Chondrocyte (in vitro differentiated cells): ENCODE measurements at regions not wholly inside any gene's neighbourhood (a gene's known extent, or its start where the extent isn't known, plus 50 kb on each side); places are given as distances from the start of the nearest gene placed in this dataset.

Experiments
- DNase-seq: peaks from one replicate; pipeline ENCODE4 v3.0.0; 2021; ENCODE audit warnings: mixed read lengths, low spot score
- H3K27ac Mint-ChIP-seq: one replicate; pipeline ENCODE4 v1.8.0; 2021; ENCODE audit warnings: mild to moderate bottlenecking, moderate library complexity, mixed read lengths; ENCODE audit not compliant: unreplicated experiment
- H3K27me3 Mint-ChIP-seq: 2 replicates; pipeline ENCODE4 v1.8.0; 2021; ENCODE audit warnings: low read depth, mixed read lengths
- H3K36me3 Mint-ChIP-seq: 2 replicates; pipeline ENCODE4 v1.8.0; 2021; ENCODE audit warnings: low read depth, mixed read lengths
- H3K4me1 Mint-ChIP-seq: 2 replicates; pipeline ENCODE4 v1.8.0; 2021; ENCODE audit warnings: low read depth, mild to moderate bottlenecking, mixed read lengths
- H3K4me3 Mint-ChIP-seq: one replicate; pipeline ENCODE4 v1.8.0; 2021; ENCODE audit warnings: mild to moderate bottlenecking, moderate library complexity, mixed read lengths; ENCODE audit not compliant: unreplicated experiment
- H3K9me3 Mint-ChIP-seq: 2 replicates; pipeline ENCODE4 v1.8.0; 2021; ENCODE audit warnings: low read depth, mixed read lengths
- CTCF ChIP-seq: fragments of 200-600 bp; sonication (generic); IDR thresholded peaks from 2 replicates; pipeline ENCODE4 v1.5.0; 2021; ENCODE audit warnings: antibody characterized with exemption, mild to moderate bottlenecking, moderate library complexity

GRCh38 chr2:22879009-22879863 is 505.7 kb upstream of the KLHL29 start:
- TF ChIP-seq CTCF = no peak
- no peaks in the 10 kb centered on the region for H3K4me1 Mint-ChIP-seq
- peaks cover 16% of the 10 kb centered on the region for H3K9me3 Mint-ChIP-seq
- no peak for DNase-seq
- no peak overlapping the region for H3K4me3 Mint-ChIP-seq
- H3K27ac Mint-ChIP-seq = no peak overlapping the region
- no peaks in the 10 kb centered on the region for H3K36me3 Mint-ChIP-seq
- peaks cover 2% of the 10 kb centered on the region for H3K27me3 Mint-ChIP-seq

- TF ChIP-seq CTCF = no peak
Observed at GRCh38 chr2:22880161-22880560, 504.8 kb upstream of the KLHL29 start.

GRCh38 chr2:22882011-22882410 is 503.0 kb upstream of the KLHL29 start:
- no peak overlapping the region for H3K4me3 Mint-ChIP-seq
- no peak overlapping the region for H3K27ac Mint-ChIP-seq
- H3K9me3 Mint-ChIP-seq = no peaks in the 10 kb centered on the region
- DNase-seq = no peak
- no peaks in the 10 kb centered on the region for H3K4me1 Mint-ChIP-seq
- TF ChIP-seq CTCF = no peak
- no peaks in the 10 kb centered on the region for H3K36me3 Mint-ChIP-seq
- H3K27me3 Mint-ChIP-seq = peaks cover 2% of the 10 kb centered on the region

More at GRCh38 chr2:22880161-22880560, 504.8 kb upstream of the KLHL29 start:
- H3K4me1 Mint-ChIP-seq = no peaks in the 10 kb centered on the region
- peaks cover 2% of the 10 kb centered on the region for H3K27me3 Mint-ChIP-seq
- H3K4me3 Mint-ChIP-seq = no peak overlapping the region
- H3K27ac Mint-ChIP-seq = no peak overlapping the region
- DNase-seq = no peak
- no peaks in the 10 kb centered on the region for H3K36me3 Mint-ChIP-seq
- H3K9me3 Mint-ChIP-seq = peaks cover 10% of the 10 kb centered on the region

GRCh38 chr2:22882643-22883042 is 502.3 kb upstream of the KLHL29 start:
- TF ChIP-seq CTCF = no peak
- DNase-seq = no peak
- H3K27me3 Mint-ChIP-seq = peaks cover 2% of the 10 kb centered on the region
- H3K4me3 Mint-ChIP-seq = no peak overlapping the region
- no peaks in the 10 kb centered on the region for H3K9me3 Mint-ChIP-seq
- no peak overlapping the region for H3K27ac Mint-ChIP-seq
- H3K4me1 Mint-ChIP-seq = no peaks in the 10 kb centered on the region
- H3K36me3 Mint-ChIP-seq = no peaks in the 10 kb centered on the region

- Mint-ChIP-seq H3K9me3 (no peaks in the 10 kb centered on the region), H3K4me1 (no peaks in the 10 kb centered on the region), H3K27me3 (peaks cover 2% of the 10 kb centered on the region), H3K27ac (no peak overlapping the region), H3K36me3 (no peaks in the 10 kb centered on the region), H3K4me3 (no peak overlapping the region)
- no peak for TF ChIP-seq CTCF
- no peak for DNase-seq
Observed at GRCh38 chr2:22883054-22883453, 501.9 kb upstream of the KLHL29 start.
